Peyer's patch (tissue), 4 donors: ENCODE measurements at regions not wholly inside any gene's neighbourhood (a gene's known extent, or its start where the extent isn't known, plus 50 kb on each side); places are given as distances from the start of the nearest gene placed in this dataset.

Source experiments
- DNase-seq, 3 donors: peaks; one replicate each; pipeline ENCODE4 v3.0.0-alpha.2; 2017 to 2019
- H3K27ac ChIP-seq, 4 donors: fragments of 200-600 bp; sonication (generic); one replicate each; pipeline ENCODE4 v1.5.1; 2016 to 2019
- H3K27me3 ChIP-seq, 2 donors: fragments of 200-600 bp; sonication (generic); one replicate each; pipeline ENCODE4 v1.5.1; 2019
- H3K36me3 ChIP-seq, 3 donors: fragments of 200-600 bp; sonication (generic); one replicate each; pipeline ENCODE4 v1.5.1; 2016 to 2019
- H3K4me1 ChIP-seq, 4 donors: fragments of 200-600 bp; sonication (generic); one replicate each; pipeline ENCODE4 v1.5.1; 2016 to 2019
- H3K4me3 ChIP-seq, 4 donors: fragments of 200-600 bp; sonication (generic); 1 replicate in 3 of 4; 2 replicates in 1 of 4; pipeline ENCODE4 v1.5.1; 2016 to 2019; ENCODE audit warnings: mild to moderate bottlenecking in 1 of 4
- H3K9me3 ChIP-seq, 4 donors: fragments of 200-600 bp; sonication (generic); one replicate each; pipeline ENCODE4 v1.5.1; 2016 to 2019; ENCODE audit warnings: mild to moderate bottlenecking in 1 of 4
- POLR2A ChIP-seq, 2 donors: fragments of 450-650 bp; IDR thresholded peaks; one replicate each; pipeline ENCODE4 v1.5.1; 2017; ENCODE audit warnings: antibody characterized with exemption in 2 of 2, mild to moderate bottlenecking in 2 of 2, moderate library complexity in 2 of 2
- TF ChIP-seq, protein P1 (sequence below), 6 experiments: fragments of 450-650 bp in 4 of 6; fragments of 200-600 bp in 2 of 6; sonication (generic) in 1 of 6; IDR thresholded peaks; one replicate each; pipeline ENCODE4 v1.5.1; 2017 to 2019; ENCODE audit warnings: antibody characterized with exemption in 6 of 6, mild to moderate bottlenecking in 3 of 6, moderate library complexity in 1 of 6

DNA sequence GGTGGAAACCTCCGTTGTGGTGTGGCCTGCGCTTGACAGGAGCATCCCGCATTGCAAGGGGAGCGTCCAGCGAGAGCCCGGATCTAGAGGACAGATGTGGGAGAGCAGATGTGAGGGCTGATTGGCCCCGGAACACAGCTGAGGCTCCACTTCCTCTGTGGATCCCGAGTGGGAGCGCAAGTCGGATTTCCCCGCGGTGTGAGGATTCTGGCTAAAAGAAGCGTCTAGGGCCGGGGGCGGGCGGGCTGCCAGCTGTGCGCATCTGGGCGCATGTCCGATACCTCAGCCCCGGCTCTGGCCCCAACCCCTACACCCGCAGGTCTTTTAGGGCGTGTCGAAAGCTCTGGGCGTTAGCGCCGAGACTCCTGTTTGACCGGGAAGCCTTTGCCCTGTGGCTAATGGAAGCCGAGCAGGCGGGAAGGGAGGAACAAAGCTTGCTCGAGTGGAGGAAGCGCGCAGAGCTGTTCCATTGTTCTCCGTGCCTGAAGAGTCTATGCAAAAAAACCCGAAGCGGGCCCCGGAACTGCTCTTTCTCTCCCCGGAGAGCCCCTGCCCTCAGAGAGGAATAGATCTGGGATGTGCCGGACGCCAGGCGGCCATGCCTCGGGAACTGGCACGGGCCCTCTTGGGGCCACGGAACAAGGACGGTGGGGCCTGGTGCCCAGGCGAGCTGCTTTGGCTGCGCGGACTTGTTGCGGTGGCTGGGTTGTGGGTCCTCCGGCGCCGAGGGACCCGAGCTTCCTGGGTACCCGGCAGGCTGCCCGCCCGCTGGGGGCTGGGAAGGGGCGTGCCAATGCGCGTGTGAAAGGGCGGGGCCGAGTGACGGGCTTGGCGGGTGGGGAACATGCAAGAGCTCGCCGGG is 111.1 kb downstream of the NAV1 start:
- peak in 2 of 3 donors; percentile 83 to 93 for DNase-seq
- Histone ChIP-seq H3K27ac (peak overlapping the region; percentile 68 to 88 (median 76)), H3K27me3 (no peaks in the 10 kb centered on the region), H3K9me3 (no peaks in the 10 kb centered on the region), H3K4me3 (peak overlapping the region; percentile 24 to 74 (median 48)), H3K4me1 (peaks cover 0 to 33% (median 0%) of the 10 kb centered on the region in 4 donors), H3K36me3 (no peaks in the 10 kb centered on the region)
- TF ChIP-seq, protein P1, sequence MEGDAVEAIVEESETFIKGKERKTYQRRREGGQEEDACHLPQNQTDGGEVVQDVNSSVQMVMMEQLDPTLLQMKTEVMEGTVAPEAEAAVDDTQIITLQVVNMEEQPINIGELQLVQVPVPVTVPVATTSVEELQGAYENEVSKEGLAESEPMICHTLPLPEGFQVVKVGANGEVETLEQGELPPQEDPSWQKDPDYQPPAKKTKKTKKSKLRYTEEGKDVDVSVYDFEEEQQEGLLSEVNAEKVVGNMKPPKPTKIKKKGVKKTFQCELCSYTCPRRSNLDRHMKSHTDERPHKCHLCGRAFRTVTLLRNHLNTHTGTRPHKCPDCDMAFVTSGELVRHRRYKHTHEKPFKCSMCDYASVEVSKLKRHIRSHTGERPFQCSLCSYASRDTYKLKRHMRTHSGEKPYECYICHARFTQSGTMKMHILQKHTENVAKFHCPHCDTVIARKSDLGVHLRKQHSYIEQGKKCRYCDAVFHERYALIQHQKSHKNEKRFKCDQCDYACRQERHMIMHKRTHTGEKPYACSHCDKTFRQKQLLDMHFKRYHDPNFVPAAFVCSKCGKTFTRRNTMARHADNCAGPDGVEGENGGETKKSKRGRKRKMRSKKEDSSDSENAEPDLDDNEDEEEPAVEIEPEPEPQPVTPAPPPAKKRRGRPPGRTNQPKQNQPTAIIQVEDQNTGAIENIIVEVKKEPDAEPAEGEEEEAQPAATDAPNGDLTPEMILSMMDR (IDR thresholded peaks at IDR 0.05) = no peak
- peak in 1 of 2 donors; percentile 38 for TF ChIP-seq POLR2A (IDR thresholded peaks at IDR 0.05)

DNA sequence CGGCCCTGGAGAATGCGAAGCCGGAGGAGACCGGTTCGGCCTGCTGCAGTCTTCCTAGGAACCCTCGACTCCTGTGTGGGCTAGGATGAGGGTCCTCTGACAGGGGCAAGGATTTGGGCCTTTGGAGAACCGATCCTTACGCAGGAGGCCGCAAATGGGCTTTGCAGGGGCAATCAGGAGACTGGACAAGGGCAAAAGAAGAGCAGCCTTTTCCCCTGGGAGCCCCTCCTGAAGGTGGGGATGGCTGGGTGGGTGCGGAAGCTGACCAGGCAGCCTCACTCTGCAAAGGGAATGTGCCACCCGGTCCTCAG is 111.7 kb downstream of the NAV1 start:
- no peaks in the 10 kb centered on the region for H3K36me3 ChIP-seq
- no peaks in the 10 kb centered on the region for H3K27me3 ChIP-seq
- H3K4me3 ChIP-seq = peak overlapping the region; percentile 24 to 74 (median 48)
- DNase-seq = no peak
- H3K4me1 ChIP-seq = peaks cover 0 to 39% (median 0%) of the 10 kb centered on the region in 4 donors
- no peaks in the 10 kb centered on the region for H3K9me3 ChIP-seq
- TF ChIP-seq, protein P1 (IDR thresholded peaks at IDR 0.05) = no peak
- no peak for TF ChIP-seq POLR2A (IDR thresholded peaks at IDR 0.05)
- peak overlapping the region; percentile 68 to 88 (median 76) for H3K27ac ChIP-seq

DNA sequence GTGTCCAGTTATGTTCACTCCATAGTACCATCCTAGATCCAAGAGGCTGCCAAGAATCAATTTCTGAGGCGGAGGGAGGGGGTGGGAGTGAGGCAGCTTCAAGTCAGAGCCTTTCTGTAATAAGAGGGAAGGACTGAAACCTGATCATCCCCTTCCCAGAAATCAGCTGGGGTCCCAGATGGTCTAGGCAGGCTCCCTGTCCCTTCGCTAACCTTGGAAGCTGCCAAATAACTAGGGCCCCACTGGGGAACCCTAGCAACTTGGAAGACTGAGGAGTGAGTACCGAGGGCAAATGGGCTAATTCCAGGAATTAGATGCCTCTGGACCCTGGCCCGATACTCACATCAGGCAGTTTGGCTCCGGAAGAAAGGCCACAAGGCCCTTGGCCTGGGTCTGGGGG is 113.3 kb downstream of the NAV1 start:
- H3K4me1 ChIP-seq = peaks cover 0 to 55% (median 3%) of the 10 kb centered on the region in 4 donors
- TF ChIP-seq POLR2A (IDR thresholded peaks at IDR 0.05) = no peak
- TF ChIP-seq, protein P1 (IDR thresholded peaks at IDR 0.05) = no peak

DNA sequence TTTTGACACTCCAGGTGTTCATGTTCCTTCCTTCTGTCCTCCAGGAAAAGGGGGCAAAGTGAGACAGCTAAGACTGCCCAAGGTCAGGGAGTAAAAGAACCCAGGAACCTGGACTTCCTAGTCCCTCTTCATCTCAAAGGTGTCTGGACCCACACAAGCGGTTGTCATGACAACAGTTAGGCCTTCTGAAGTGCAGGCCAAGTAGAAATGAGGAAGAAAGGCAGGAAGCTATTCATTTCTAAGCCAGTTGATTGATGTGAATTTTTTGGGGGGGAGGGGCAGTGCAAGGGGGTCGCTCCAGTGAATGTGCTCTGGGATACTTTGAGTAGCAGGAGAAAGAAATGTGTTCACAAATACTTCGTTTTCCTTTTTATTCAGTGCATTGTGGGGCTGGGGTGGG is 114.3 kb downstream of the NAV1 start:
- Histone ChIP-seq H3K4me3 (no peak overlapping the region), H3K27me3 (no peaks in the 10 kb centered on the region), H3K4me1 (peaks cover 0 to 56% (median 3%) of the 10 kb centered on the region in 4 donors), H3K27ac (no peak overlapping the region), H3K9me3 (no peaks in the 10 kb centered on the region), H3K36me3 (no peaks in the 10 kb centered on the region)
- no peak for DNase-seq
- TF ChIP-seq, protein P1 (IDR thresholded peaks at IDR 0.05) = no peak
- no peak for TF ChIP-seq POLR2A (IDR thresholded peaks at IDR 0.05)

More for the DNA sequence above, 113.3 kb downstream of the NAV1 start:
- Histone ChIP-seq H3K27me3 (no peaks in the 10 kb centered on the region), H3K9me3 (no peaks in the 10 kb centered on the region), H3K4me3 (no peak overlapping the region), H3K27ac (no peak overlapping the region), H3K36me3 (no peaks in the 10 kb centered on the region)
- no peak for DNase-seq

DNA sequence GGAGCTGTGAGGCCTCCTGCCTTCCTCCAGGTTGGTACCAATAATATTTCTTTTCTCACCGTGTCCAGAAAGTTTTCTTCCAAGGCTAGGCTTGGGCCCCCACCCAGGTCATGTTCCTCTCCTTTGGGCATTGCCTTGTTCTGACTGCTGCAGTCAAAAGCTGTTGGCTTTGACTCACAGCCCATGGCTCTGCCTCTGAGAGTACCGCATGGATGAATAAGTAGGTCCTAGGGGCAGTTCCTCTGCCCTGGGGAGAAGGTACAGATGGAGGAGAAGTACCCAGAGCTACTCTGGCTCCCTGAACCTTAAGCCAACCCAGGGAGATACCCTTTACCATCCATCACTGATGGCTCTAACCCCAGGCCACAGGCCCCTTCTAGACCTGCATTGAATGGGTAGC is 115.0 kb downstream of the NAV1 start:
- no peaks in the 10 kb centered on the region for H3K27me3 ChIP-seq
- H3K4me3 ChIP-seq = no peak overlapping the region
- TF ChIP-seq, protein P1 (IDR thresholded peaks at IDR 0.05) = no peak
- no peak for TF ChIP-seq POLR2A (IDR thresholded peaks at IDR 0.05)
- H3K4me1 ChIP-seq = peaks cover 0 to 52% (median 3%) of the 10 kb centered on the region in 4 donors
- no peak overlapping the region for H3K27ac ChIP-seq
- H3K9me3 ChIP-seq = no peaks in the 10 kb centered on the region
- no peaks in the 10 kb centered on the region for H3K36me3 ChIP-seq
- DNase-seq = no peak
